ENCODE measurements at regions not wholly inside any gene's neighbourhood (a gene's known extent, or its start where the extent isn't known, plus 50 kb on each side); places are given as distances from the start of the nearest gene placed in this dataset.

GRCh38 chr10:61098966-61099365, 155.0 kb upstream of the RHOBTB1 start:
- POLR2A ChIA-PET: no interaction called here
- Histone ChIP-seq H3K27ac (ENCODE audit: low read length) (no peak overlapping the region), H3K4me1 (ENCODE audit: control insufficient read depth in 1 of 2, extremely low read depth in 1 of 2, insufficient read depth in 2 of 2, low read length in 2 of 2) (no peaks in the 10 kb centered on the region), H3K9me3 (no peaks in the 10 kb centered on the region), H3K4me3 (ENCODE audit: control insufficient read depth in 1 of 2, extremely low read depth in 1 of 2, low read length in 1 of 2) (no peak overlapping the region), H3K36me3 (ENCODE audit: control insufficient read depth in 2 of 2, extremely low read depth in 1 of 2, insufficient read depth in 1 of 2, low read length in 1 of 2) (no peaks in the 10 kb centered on the region), H3K27me3 (replicated peaks in 1 of 2; ENCODE audit: control insufficient read depth in 2 of 2, extremely low read depth in 1 of 2, insufficient read depth in 2 of 2, low read length in 1 of 2) (no peaks in the 10 kb centered on the region)
- H3K9me3 Mint-ChIP-seq: no peaks in the 10 kb centered on the region
- no peak for ATAC-seq (replicated peaks in 1 of 4)
- H3K27ac Mint-ChIP-seq: no peak overlapping the region
- WGBS (ENCODE audit: insufficient coverage): 80% methylated on average over 1 of the region's 1 CpG
- no peak for DNase-seq
- no peak overlapping the region for H3K4me3 Mint-ChIP-seq
- CTCF ChIA-PET: no interaction called here
- H3K4me1 Mint-ChIP-seq: no peaks in the 10 kb centered on the region
- peaks cover 5 to 17% of the 10 kb centered on the region in 2 donors for H3K27me3 Mint-ChIP-seq
- H3K36me3 Mint-ChIP-seq: no peaks in the 10 kb centered on the region

- DNase-seq (no peak), ATAC-seq (replicated peaks in 1 of 4) (no peak)
- Mint-ChIP-seq H3K9me3 (no peaks in the 10 kb centered on the region), H3K36me3 (no peaks in the 10 kb centered on the region), H3K27me3 (peaks cover 3 to 14% of the 10 kb centered on the region in 2 donors), H3K4me3 (no peak overlapping the region), H3K4me1 (no peaks in the 10 kb centered on the region), H3K27ac (no peak overlapping the region)
- Histone ChIP-seq H3K9me3 (no peaks in the 10 kb centered on the region), H3K27ac (ENCODE audit: low read length) (no peak overlapping the region), H3K27me3 (replicated peaks in 1 of 2; ENCODE audit: control insufficient read depth in 2 of 2, extremely low read depth in 1 of 2, insufficient read depth in 2 of 2, low read length in 1 of 2) (no peaks in the 10 kb centered on the region), H3K4me1 (ENCODE audit: control insufficient read depth in 1 of 2, extremely low read depth in 1 of 2, insufficient read depth in 2 of 2, low read length in 2 of 2) (no peaks in the 10 kb centered on the region), H3K4me3 (ENCODE audit: control insufficient read depth in 1 of 2, extremely low read depth in 1 of 2, low read length in 1 of 2) (no peak overlapping the region), H3K36me3 (ENCODE audit: control insufficient read depth in 2 of 2, extremely low read depth in 1 of 2, insufficient read depth in 1 of 2, low read length in 1 of 2) (no peaks in the 10 kb centered on the region)
- ChIA-PET POLR2A (no interaction called here), CTCF (no interaction called here)
- no CpG with 5 or more reads among the region's 1 CpG for WGBS (ENCODE audit: insufficient coverage)
Observed at GRCh38 chr10:61097026-61097425, 153.0 kb upstream of the RHOBTB1 start.

DNA sequence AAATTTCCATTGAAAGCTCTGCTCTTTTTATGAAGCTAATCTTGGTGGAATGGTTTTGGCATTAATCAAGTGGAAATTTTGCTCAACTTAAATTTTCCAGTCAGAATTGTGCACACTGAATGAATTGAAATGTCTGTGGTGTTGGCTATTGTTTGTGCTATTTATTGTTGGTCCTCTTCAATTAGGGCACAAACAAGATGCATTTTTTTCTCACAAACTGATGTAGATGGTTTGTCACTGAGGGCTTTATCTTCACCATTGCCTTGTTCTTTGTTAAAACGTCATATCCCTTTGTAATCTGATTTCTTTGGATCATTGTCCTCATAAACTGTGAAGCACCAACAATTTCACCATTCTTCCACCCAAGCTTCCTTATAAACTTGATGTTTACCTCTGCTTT, 152.1 kb upstream of the RHOBTB1 start:
- Mint-ChIP-seq H3K4me3 (no peak overlapping the region), H3K36me3 (no peaks in the 10 kb centered on the region), H3K27ac (no peak overlapping the region), H3K27me3 (peaks cover 3 to 14% of the 10 kb centered on the region in 2 donors), H3K9me3 (no peaks in the 10 kb centered on the region), H3K4me1 (no peaks in the 10 kb centered on the region)
- CTCF ChIA-PET: no interaction called here
- no peaks in the 10 kb centered on the region for H3K9me3 ChIP-seq
- H3K27me3 ChIP-seq (replicated peaks in 1 of 2; ENCODE audit: control insufficient read depth in 2 of 2, extremely low read depth in 1 of 2, insufficient read depth in 2 of 2, low read length in 1 of 2): no peaks in the 10 kb centered on the region
- DNase-seq (no peak), ATAC-seq (replicated peaks in 1 of 4) (no peak)
- POLR2A ChIA-PET: no interaction called here
- H3K36me3 ChIP-seq (ENCODE audit: control insufficient read depth in 2 of 2, extremely low read depth in 1 of 2, insufficient read depth in 1 of 2, low read length in 1 of 2): no peaks in the 10 kb centered on the region
- H3K4me1 ChIP-seq (ENCODE audit: control insufficient read depth in 1 of 2, extremely low read depth in 1 of 2, insufficient read depth in 2 of 2, low read length in 2 of 2): no peaks in the 10 kb centered on the region
- no peak overlapping the region for H3K27ac ChIP-seq (ENCODE audit: low read length)
- no peak overlapping the region for H3K4me3 ChIP-seq (ENCODE audit: control insufficient read depth in 1 of 2, extremely low read depth in 1 of 2, low read length in 1 of 2)
- no CpG with 5 or more reads among the region's 1 CpG for WGBS (ENCODE audit: insufficient coverage)

DNA sequence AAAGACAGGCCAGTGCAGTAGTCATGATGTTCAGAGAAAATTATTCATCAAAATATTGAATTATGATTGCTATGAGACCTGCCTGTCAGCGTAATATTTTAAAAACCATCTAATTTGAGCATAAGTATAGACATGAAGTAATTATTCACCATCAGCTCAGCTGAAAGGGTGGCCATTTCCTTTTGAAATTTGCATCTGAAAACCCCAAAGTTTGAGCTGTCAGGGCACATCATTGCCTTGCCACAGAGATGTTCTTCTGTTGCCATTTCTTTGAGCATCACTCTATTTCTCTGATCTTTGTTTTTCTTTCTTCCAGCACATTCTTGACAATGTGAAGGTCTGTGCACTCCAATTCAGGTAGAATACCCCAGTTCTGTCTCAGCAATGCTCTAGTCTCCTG, 147.5 kb upstream of the RHOBTB1 start:
- Mint-ChIP-seq H3K9me3 (no peaks in the 10 kb centered on the region), H3K4me3 (no peak overlapping the region), H3K27ac (no peak overlapping the region), H3K4me1 (no peaks in the 10 kb centered on the region), H3K27me3 (peaks cover 0 to 7% of the 10 kb centered on the region in 2 donors), H3K36me3 (no peaks in the 10 kb centered on the region)
- Histone ChIP-seq H3K27ac (ENCODE audit: low read length) (no peak overlapping the region), H3K36me3 (ENCODE audit: control insufficient read depth in 2 of 2, extremely low read depth in 1 of 2, insufficient read depth in 1 of 2, low read length in 1 of 2) (no peaks in the 10 kb centered on the region), H3K4me1 (ENCODE audit: control insufficient read depth in 1 of 2, extremely low read depth in 1 of 2, insufficient read depth in 2 of 2, low read length in 2 of 2) (no peaks in the 10 kb centered on the region), H3K27me3 (replicated peaks in 1 of 2; ENCODE audit: control insufficient read depth in 2 of 2, extremely low read depth in 1 of 2, insufficient read depth in 2 of 2, low read length in 1 of 2) (no peaks in the 10 kb centered on the region), H3K4me3 (ENCODE audit: control insufficient read depth in 1 of 2, extremely low read depth in 1 of 2, low read length in 1 of 2) (no peak overlapping the region), H3K9me3 (no peaks in the 10 kb centered on the region)
- CTCF ChIA-PET: no interaction called here
- ATAC-seq (replicated peaks in 1 of 4): no peak
- DNase-seq: no peak
- POLR2A ChIA-PET: no interaction called here
- no CpG with 5 or more reads among the region's 1 CpG for WGBS (ENCODE audit: insufficient coverage)

GRCh38 chr10:61089251-61089650, 145.3 kb upstream of the RHOBTB1 start:
- Histone ChIP-seq H3K4me3 (ENCODE audit: control insufficient read depth in 1 of 2, extremely low read depth in 1 of 2, low read length in 1 of 2) (no peak overlapping the region), H3K9me3 (no peaks in the 10 kb centered on the region), H3K27ac (ENCODE audit: low read length) (no peak overlapping the region), H3K4me1 (ENCODE audit: control insufficient read depth in 1 of 2, extremely low read depth in 1 of 2, insufficient read depth in 2 of 2, low read length in 2 of 2) (no peaks in the 10 kb centered on the region), H3K36me3 (ENCODE audit: control insufficient read depth in 2 of 2, extremely low read depth in 1 of 2, insufficient read depth in 1 of 2, low read length in 1 of 2) (no peaks in the 10 kb centered on the region), H3K27me3 (replicated peaks in 1 of 2; ENCODE audit: control insufficient read depth in 2 of 2, extremely low read depth in 1 of 2, insufficient read depth in 2 of 2, low read length in 1 of 2) (no peaks in the 10 kb centered on the region)
- Mint-ChIP-seq H3K4me1 (no peaks in the 10 kb centered on the region), H3K4me3 (no peak overlapping the region), H3K9me3 (peaks cover 0 to 12% (median 10%) of the 10 kb centered on the region in 3 donors), H3K27me3 (peaks cover 0 to 7% of the 10 kb centered on the region in 2 donors), H3K27ac (no peak overlapping the region), H3K36me3 (no peaks in the 10 kb centered on the region)
- ChIA-PET CTCF (no interaction called here), POLR2A (no interaction called here)
- ATAC-seq (replicated peaks in 1 of 4): no peak
- 40% methylated on average over 1 of the region's 1 CpG for WGBS (ENCODE audit: insufficient coverage)
- DNase-seq: no peak

GRCh38 chr10:61084493-61084892, 140.5 kb upstream of the RHOBTB1 start:
- Histone ChIP-seq H3K36me3 (ENCODE audit: control insufficient read depth in 2 of 2, extremely low read depth in 1 of 2, insufficient read depth in 1 of 2, low read length in 1 of 2) (no peaks in the 10 kb centered on the region), H3K27me3 (replicated peaks in 1 of 2; ENCODE audit: control insufficient read depth in 2 of 2, extremely low read depth in 1 of 2, insufficient read depth in 2 of 2, low read length in 1 of 2) (no peaks in the 10 kb centered on the region), H3K4me3 (ENCODE audit: control insufficient read depth in 1 of 2, extremely low read depth in 1 of 2, low read length in 1 of 2) (no peak overlapping the region), H3K9me3 (no peaks in the 10 kb centered on the region), H3K4me1 (ENCODE audit: control insufficient read depth in 1 of 2, extremely low read depth in 1 of 2, insufficient read depth in 2 of 2, low read length in 2 of 2) (no peaks in the 10 kb centered on the region), H3K27ac (ENCODE audit: low read length) (no peak overlapping the region)
- ChIA-PET POLR2A (no interaction called here), CTCF (no interaction called here)
- DNase-seq (no peak), ATAC-seq (replicated peaks in 1 of 4) (no peak)
- no peak overlapping the region for H3K4me3 Mint-ChIP-seq
- no peak overlapping the region for H3K27ac Mint-ChIP-seq
- no peaks in the 10 kb centered on the region for H3K4me1 Mint-ChIP-seq
- peaks cover 0 to 13% (median 12%) of the 10 kb centered on the region in 3 donors for H3K9me3 Mint-ChIP-seq
- no peaks in the 10 kb centered on the region for H3K36me3 Mint-ChIP-seq
- H3K27me3 Mint-ChIP-seq: peaks cover 0 to 7% of the 10 kb centered on the region in 2 donors

GRCh38 chr10:61081301-61081700, 137.3 kb upstream of the RHOBTB1 start:
- 100% methylated on average over 1 of the region's 2 CpGs for WGBS (ENCODE audit: insufficient coverage)
- Mint-ChIP-seq H3K27ac (no peak overlapping the region), H3K27me3 (peaks cover 0 to 3% of the 10 kb centered on the region in 2 donors), H3K4me1 (no peaks in the 10 kb centered on the region), H3K9me3 (peaks cover 0 to 13% (median 12%) of the 10 kb centered on the region in 3 donors), H3K36me3 (no peaks in the 10 kb centered on the region), H3K4me3 (no peak overlapping the region)
- Histone ChIP-seq H3K27ac (ENCODE audit: low read length) (no peak overlapping the region), H3K9me3 (no peaks in the 10 kb centered on the region), H3K27me3 (replicated peaks in 1 of 2; ENCODE audit: control insufficient read depth in 2 of 2, extremely low read depth in 1 of 2, insufficient read depth in 2 of 2, low read length in 1 of 2) (no peaks in the 10 kb centered on the region), H3K4me3 (ENCODE audit: control insufficient read depth in 1 of 2, extremely low read depth in 1 of 2, low read length in 1 of 2) (no peak overlapping the region), H3K4me1 (ENCODE audit: control insufficient read depth in 1 of 2, extremely low read depth in 1 of 2, insufficient read depth in 2 of 2, low read length in 2 of 2) (no peaks in the 10 kb centered on the region), H3K36me3 (ENCODE audit: control insufficient read depth in 2 of 2, extremely low read depth in 1 of 2, insufficient read depth in 1 of 2, low read length in 1 of 2) (no peaks in the 10 kb centered on the region)
- no peak for ATAC-seq (replicated peaks in 1 of 4)
- no peak for DNase-seq
- ChIA-PET CTCF (no interaction called here), POLR2A (no interaction called here)
